ENCODE measurements at regions not wholly inside any gene's neighbourhood (a gene's known extent, or its start where the extent isn't known, plus 50 kb on each side); places are given as distances from the start of the nearest gene placed in this dataset.

GRCh38 chr9:79185866-79186265 lies 385.9 kb upstream of the TLE4 start:
- no peak for DNase-seq

DNA sequence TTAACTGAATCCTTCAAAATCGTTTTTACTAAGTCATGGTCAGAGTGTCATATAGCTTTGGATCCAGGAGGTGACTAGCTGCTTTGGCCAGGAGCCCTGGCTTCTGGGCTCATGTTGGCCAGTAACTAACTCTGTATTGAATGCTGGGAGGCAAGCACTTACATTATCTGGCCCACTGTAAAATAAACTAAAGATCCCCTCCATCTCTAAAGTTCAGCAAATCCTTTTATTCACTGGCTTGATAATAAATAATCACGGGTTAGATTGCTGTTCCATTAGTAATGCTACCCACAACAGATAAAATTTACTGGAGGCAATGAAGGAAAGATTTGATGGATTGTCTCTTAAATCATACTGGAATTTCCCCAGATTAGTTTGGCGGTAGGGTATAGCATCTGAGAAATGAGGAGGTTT lies 382.2 kb upstream of the TLE4 start:
- no peak for DNase-seq

DNA sequence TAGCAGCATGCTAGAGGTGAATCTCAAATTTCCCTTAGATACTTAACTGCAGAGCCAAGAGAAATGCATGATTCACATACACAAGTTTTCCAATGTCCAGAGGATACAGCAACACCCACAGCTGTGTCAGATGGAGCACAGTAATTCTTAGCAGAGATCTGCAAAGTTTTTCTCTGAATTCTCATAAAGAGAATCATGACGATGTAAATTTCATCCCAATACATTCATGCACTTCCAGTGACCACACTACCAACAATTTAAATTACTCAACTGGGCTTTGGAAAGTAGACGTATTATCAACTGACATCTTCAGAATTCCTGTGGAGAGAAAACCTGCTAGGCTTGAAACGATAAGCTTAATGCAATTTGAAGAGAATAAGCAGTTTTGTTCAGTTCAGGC lies 378.8 kb upstream of the TLE4 start:
- DNase-seq, result no peak

DNA sequence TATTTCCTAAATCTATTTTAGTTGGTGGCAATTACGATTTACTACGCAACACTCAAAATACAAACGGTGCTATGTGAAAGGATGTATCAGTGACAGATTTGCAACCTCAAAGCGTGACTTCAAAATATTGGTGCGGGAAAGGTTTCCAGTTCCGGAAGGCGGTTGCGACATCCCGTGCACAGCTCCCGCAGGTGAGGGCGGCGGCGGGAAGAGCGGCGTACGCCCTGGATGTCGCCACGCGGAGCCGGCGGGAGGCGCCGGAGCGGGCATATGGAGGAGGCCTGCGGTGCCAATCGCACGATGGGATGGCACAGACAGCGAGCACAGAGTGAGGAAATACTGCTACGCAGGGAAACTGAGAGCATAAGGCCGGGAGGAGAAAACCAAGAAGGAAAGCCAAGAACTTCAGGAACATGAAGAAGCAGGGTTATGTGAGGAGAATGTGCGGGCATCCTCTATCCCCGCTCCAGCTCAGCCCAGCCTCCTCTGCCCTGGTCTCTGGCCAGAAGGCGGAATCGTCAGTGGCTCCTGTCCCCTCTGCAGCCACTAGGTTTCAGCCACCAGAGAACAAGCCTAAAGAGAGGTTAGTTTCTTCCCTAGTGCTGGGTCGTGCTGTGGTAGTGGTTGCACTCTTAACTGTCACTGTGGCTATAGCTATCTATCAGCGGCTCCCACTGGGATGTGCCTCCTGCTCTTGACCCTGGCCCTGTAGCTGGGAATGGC lies 378.1 kb upstream of the TLE4 start:
- no peak for DNase-seq

DNA sequence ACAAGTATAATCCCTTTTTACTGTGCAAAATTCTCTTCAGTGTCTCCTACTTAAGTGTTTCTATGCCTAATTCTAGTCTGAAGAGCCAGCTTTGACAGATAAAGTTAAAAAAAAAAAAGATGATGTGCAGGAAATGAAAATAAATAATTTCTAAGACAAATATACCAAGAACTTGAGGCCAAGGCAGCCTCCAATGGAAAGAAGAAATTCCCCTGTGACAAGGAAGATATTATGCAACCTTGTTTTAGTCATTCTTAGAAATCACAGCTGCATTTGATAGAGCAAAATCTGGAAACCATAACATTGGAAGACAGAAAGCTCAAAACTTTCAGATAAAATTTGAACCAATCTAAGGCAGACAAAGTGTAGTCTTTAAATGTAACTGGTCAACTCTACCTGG lies 375.9 kb upstream of the TLE4 start:
- no peak for DNase-seq

GRCh38 chr9:79196606-79197005 lies 375.2 kb upstream of the TLE4 start:
- no peak for DNase-seq

DNA sequence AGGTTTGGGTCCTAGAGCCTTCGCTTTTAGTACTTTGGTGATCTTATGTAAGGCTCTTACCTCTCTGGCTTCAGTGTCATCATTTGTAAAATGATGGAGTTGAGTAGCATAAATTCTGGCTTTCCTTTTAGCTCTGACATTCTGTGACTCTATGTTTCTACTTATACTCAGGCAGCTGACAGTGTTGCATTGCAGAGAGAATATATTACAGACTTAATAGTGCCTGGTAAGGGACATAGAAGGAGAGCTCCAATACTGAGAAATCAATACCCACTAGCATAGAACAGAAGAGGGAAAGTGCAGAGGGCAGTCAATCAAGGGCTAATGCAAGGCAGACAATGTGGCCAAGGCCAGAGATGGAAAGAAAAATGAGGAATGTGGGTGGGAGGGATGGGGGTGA lies 371.4 kb upstream of the TLE4 start:
- no peak for DNase-seq

GRCh38 chr9:79201636-79202035 lies 370.1 kb upstream of the TLE4 start:
- no peak for DNase-seq

- no peak for DNase-seq
These were observed 362.9 kb upstream of the TLE4 start for GRCh38 chr9:79208791-79209396.

- no peak for DNase-seq
These were observed 361.1 kb upstream of the TLE4 start for GRCh38 chr9:79210541-79211243.

- no peak for DNase-seq
These were observed 358.2 kb upstream of the TLE4 start for GRCh38 chr9:79213417-79214125.

DNA sequence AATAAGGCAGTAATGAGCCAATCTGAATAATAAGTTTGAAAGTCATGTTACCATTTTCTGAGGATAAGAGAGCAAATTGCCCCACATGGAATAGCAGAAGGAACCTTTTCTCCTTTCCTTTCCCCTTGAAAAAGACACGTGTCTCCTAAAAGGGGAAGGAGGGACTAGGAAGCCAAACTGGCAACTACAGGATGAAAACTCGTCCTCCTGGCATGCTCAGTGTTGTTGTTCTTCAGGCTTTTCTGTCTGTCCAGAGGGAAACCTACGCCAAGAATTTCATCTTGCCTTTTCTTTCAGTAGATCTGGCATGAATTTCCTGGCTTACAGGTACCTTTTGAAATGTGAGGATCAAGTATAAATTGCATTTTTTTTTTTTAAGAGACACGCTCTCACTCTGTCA lies 355.9 kb upstream of the TLE4 start:
- DNase-seq, result no peak

GRCh38 chr9:79220251-79220650 lies 351.5 kb upstream of the TLE4 start:
- DNase-seq, result no peak

DNA sequence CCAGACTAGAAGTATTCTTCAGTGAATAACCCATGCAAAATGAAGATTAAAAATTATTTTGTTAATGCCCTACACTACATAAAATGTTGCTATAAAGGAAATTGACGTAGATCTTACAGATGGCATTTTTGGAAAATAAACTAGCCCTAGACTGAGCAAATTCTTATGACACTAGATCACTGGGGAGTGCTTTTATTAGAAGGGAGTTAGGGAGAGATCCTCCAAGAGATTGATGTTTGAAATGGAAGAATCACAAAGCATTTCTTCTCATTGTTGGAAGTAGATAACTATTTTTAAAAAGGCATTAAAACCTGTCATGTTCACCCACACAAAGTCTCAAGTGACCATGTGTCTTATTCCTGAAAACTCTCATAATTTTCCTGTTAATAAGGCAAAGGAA lies 351.1 kb upstream of the TLE4 start:
- DNase-seq, result no peak

- no peak for DNase-seq
These were observed 350.7 kb upstream of the TLE4 start for GRCh38 chr9:79221084-79221483.

DNA sequence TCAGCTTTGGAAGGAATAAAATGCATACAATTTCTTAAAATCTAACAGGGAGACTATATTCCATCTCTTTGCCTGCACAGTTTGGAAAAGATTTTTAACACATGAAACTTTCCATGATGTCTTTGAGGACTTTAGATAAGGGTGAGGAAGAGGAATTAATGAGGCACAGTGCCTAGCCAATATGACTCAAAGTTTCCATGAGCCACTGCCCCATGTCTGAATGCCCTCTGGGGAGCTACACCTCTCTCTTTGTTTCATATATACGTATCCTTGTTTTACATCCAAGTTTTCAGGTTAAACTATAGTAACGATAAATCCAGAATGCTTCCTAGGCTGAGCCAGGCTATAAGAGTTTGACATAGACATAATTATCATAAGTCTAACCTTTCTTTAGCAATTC lies 349.3 kb upstream of the TLE4 start:
- no peak for DNase-seq

DNA sequence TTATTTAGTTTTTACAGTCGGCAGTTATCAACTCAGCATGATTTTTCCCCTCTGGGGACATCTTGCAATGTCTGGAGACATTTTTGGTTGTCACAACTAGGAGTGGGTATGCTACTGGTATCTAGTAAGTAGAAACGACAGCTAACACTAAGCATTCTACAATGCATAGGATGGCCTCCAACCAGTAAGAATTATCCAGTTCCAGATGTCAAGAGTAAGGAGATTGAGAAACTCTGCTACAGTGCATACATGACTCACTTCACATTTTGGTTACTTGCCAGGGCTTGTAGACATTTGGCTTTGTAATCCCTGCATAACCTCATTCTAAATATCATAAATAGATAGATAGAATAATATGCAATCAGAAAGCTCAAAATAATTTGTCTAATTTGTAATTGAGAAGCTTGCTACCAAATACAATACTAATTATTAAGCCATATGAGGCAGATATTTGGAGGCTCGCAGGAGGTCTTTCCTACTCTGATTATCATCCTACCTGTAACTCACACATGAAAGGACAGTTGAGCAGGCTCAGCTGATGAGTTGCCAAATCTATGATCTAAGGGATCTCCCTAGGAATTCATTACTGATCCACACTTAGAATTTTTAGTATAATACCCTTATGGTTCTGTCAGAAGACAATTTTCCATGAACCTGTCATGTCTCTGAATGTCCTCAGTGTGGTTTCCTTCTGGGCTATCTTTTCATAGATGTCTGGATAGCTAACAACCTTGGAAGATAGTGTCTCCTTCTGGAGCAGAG lies 346.9 kb upstream of the TLE4 start:
- no peak for DNase-seq

DNA sequence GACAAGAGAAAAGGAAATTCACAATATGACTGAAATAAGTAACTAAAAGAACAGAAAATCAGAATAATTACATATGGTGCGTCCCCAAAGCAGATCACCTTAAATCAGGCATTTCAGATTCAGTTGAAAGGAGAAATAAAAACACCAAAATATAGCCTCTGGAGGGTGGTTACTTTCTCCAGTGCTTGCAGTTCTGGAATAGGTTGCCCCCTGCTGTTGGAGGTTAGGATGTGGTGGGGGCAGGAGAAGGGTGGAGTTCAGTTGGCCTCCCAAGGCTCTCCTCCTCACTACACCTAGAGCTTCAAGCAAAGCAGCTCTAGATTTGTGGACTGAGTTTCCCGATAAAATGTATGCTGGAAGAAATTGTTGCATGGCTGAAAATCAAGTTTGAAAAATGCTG lies 338.2 kb upstream of the TLE4 start:
- no peak for DNase-seq

- no peak for DNase-seq
These were observed 335.3 kb upstream of the TLE4 start for GRCh38 chr9:79236466-79236865.

GRCh38 chr9:79237861-79238260 lies 333.9 kb upstream of the TLE4 start:
- DNase-seq, result no peak

DNA sequence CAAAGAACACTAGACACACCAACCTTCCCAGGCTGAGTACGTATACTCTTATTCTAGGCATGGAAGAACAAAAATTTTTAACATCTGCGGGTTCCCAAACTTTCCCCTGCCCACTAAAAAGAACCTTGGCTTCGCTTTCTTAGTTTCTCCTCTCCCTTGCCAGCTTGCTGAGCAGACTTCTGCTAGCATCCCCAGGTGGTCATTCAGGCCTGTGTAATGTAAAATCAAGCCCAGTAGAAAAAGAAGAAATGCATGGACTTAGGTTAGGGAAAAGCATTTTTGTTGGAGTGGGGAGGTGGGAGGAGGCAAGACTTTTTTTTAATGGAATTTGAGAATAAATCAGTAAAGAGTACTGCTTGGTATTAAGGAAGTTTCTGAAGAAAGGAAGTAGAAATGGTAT lies 331.0 kb upstream of the TLE4 start:
- no peak for DNase-seq

DNA sequence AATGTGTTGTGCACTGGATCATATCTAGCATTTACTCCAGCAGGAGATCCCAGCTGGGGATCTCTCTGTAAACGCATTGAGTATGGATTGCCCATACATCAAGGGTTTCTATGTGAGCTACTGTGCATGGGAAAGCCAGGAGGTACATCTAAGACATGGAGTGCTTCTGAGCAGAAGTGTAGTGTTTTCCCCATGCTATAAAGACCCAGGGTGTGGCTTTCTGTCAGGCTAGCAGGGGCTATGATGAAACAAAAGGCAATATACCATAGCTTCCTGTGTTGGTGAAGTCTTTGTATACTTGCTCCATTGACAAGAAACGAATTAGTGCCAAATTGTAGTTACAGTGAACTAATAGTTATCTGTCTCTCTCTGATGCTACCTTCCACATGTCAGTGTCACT lies 329.3 kb upstream of the TLE4 start:
- DNase-seq, result no peak

- no peak for DNase-seq
These were observed 325.6 kb upstream of the TLE4 start for GRCh38 chr9:79246170-79246569.
